Body of pancreas (tissue), 4 donors: ENCODE measurements at regions not wholly inside any gene's neighbourhood (a gene's known extent, or its start where the extent isn't known, plus 50 kb on each side); places are given as distances from the start of the nearest gene placed in this dataset.

Experiments
- POLR2A ChIP-seq, 3 donors: fragments of 450-650 bp; IDR thresholded peaks; one replicate each; pipeline ENCODE4 v1.6.1; 2016; ENCODE audit warnings: antibody characterized with exemption in 3 of 3, mild to moderate bottlenecking in 2 of 3
- TF ChIP-seq, protein P1 (sequence below), 7 experiments: fragments of 450-650 bp in 4 of 7; fragments of 200-600 bp in 3 of 7; sonication (generic) in 3 of 7; IDR thresholded peaks; one replicate each; pipeline ENCODE4 v1.5.1; 2016 to 2019; ENCODE audit warnings: antibody characterized with exemption in 7 of 7

DNA sequence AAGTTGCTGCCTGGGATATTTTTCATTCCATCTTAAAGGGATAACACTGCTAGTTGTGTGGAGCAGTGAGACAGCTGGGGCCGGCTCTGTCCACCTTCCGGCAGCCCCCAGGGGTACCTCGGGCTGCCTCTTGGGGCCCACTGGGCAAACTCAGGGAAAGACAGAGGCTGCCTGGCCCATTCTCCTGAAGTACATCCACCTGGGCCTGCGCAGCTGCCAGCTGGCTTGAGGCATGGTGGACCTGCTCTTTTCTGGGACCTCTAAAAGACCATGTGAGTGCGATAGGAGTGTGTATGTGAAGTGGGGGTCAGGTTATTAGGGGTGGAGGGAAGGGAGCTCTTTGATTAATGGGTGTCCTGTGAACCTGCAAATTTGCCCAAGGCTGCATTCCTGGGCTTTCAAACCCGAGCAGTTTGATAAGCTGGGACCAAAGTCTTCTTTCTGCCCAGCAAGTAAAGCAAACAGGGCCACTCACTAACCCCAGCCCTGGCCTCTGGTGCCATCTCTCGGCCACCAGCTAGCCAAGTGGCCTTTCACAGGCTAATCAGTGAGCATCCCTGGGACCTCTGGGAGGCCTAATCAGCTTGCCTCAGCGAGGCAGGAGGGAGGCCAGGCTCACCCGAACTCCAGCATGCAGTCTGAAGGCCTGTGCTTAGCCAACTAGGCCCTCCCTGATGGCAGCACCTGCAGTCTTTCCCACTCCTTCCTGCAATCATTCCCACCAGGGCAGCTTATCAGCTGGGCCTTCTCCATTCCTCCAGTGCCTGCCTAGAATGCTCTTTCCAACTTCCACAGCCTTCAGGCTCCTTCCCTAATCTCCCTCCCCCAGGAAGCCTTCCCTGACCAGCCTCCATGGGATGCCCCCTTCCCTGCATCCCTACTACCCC, 954.7 kb upstream of the ZNF722 start:
- no peak for TF ChIP-seq POLR2A (IDR thresholded peaks at IDR 0.05)
- TF ChIP-seq, protein P1, sequence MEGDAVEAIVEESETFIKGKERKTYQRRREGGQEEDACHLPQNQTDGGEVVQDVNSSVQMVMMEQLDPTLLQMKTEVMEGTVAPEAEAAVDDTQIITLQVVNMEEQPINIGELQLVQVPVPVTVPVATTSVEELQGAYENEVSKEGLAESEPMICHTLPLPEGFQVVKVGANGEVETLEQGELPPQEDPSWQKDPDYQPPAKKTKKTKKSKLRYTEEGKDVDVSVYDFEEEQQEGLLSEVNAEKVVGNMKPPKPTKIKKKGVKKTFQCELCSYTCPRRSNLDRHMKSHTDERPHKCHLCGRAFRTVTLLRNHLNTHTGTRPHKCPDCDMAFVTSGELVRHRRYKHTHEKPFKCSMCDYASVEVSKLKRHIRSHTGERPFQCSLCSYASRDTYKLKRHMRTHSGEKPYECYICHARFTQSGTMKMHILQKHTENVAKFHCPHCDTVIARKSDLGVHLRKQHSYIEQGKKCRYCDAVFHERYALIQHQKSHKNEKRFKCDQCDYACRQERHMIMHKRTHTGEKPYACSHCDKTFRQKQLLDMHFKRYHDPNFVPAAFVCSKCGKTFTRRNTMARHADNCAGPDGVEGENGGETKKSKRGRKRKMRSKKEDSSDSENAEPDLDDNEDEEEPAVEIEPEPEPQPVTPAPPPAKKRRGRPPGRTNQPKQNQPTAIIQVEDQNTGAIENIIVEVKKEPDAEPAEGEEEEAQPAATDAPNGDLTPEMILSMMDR (IDR thresholded peaks at IDR 0.05) = no peak
